ENCODE measurements at regions not wholly inside any gene's neighbourhood (a gene's known extent, or its start where the extent isn't known, plus 50 kb on each side); places are given as distances from the start of the nearest gene placed in this dataset.

- Mint-ChIP-seq H3K27me3 (no peaks in the 10 kb centered on the region), H3K36me3 (ENCODE audit: insufficient read depth) (no peaks in the 10 kb centered on the region), H3K4me1 (no peaks in the 10 kb centered on the region), H3K27ac (ENCODE audit: low read depth) (no peak overlapping the region), H3K9me3 (peaks cover 20% of the 10 kb centered on the region), H3K4me3 (no peak overlapping the region)
- DNase-seq (ENCODE audit: low spot score in 2 of 2) (no peak), ATAC-seq (replicated peaks; ENCODE audit: extremely low read depth, poor library complexity, severe bottlenecking) (no peak)
Measured at GRCh38 chr10:109529258-109529657, 394.1 kb downstream of the XPNPEP1 start.

GRCh38 chr10:109517748-109518147 is 405.6 kb downstream of the XPNPEP1 start:
- Mint-ChIP-seq H3K9me3 (peaks cover 13% of the 10 kb centered on the region), H3K4me1 (no peaks in the 10 kb centered on the region), H3K36me3 (ENCODE audit: insufficient read depth) (no peaks in the 10 kb centered on the region), H3K27ac (ENCODE audit: low read depth) (no peak overlapping the region), H3K4me3 (no peak overlapping the region), H3K27me3 (no peaks in the 10 kb centered on the region)
- no peak for ATAC-seq (replicated peaks; ENCODE audit: extremely low read depth, poor library complexity, severe bottlenecking)
- no peak for DNase-seq (ENCODE audit: low spot score in 2 of 2)

GRCh38 chr10:109504401-109504800 is 418.9 kb downstream of the XPNPEP1 start:
- Mint-ChIP-seq H3K4me1 (no peaks in the 10 kb centered on the region), H3K4me3 (no peak overlapping the region), H3K36me3 (ENCODE audit: insufficient read depth) (no peaks in the 10 kb centered on the region), H3K27ac (ENCODE audit: low read depth) (no peak overlapping the region), H3K9me3 (no peaks in the 10 kb centered on the region), H3K27me3 (no peaks in the 10 kb centered on the region)
- ATAC-seq (replicated peaks; ENCODE audit: extremely low read depth, poor library complexity, severe bottlenecking) = no peak
- no peak for DNase-seq (ENCODE audit: low spot score in 2 of 2)

- H3K27ac Mint-ChIP-seq (ENCODE audit: low read depth) = no peak overlapping the region
- no peaks in the 10 kb centered on the region for H3K27me3 Mint-ChIP-seq
- no peaks in the 10 kb centered on the region for H3K36me3 Mint-ChIP-seq (ENCODE audit: insufficient read depth)
- no peaks in the 10 kb centered on the region for H3K4me1 Mint-ChIP-seq
- no peak overlapping the region for H3K4me3 Mint-ChIP-seq
- ATAC-seq (replicated peaks; ENCODE audit: extremely low read depth, poor library complexity, severe bottlenecking) (no peak), DNase-seq (ENCODE audit: low spot score in 2 of 2) (no peak)
- H3K9me3 Mint-ChIP-seq = peaks cover 9% of the 10 kb centered on the region
Measured at GRCh38 chr10:109487691-109488090, 435.6 kb downstream of the XPNPEP1 start.

- H3K27me3 Mint-ChIP-seq = no peaks in the 10 kb centered on the region
- H3K4me1 Mint-ChIP-seq = no peaks in the 10 kb centered on the region
- H3K4me3 Mint-ChIP-seq = no peak overlapping the region
- DNase-seq (ENCODE audit: low spot score in 2 of 2) (no peak), ATAC-seq (replicated peaks; ENCODE audit: extremely low read depth, poor library complexity, severe bottlenecking) (no peak)
- H3K9me3 Mint-ChIP-seq = peaks cover 10% of the 10 kb centered on the region
- peaks cover 2% of the 10 kb centered on the region for H3K36me3 Mint-ChIP-seq (ENCODE audit: insufficient read depth)
- H3K27ac Mint-ChIP-seq (ENCODE audit: low read depth) = no peak overlapping the region
Measured at GRCh38 chr10:109480836-109481235, 442.5 kb downstream of the XPNPEP1 start.

- Mint-ChIP-seq H3K27me3 (no peaks in the 10 kb centered on the region), H3K4me3 (no peak overlapping the region), H3K9me3 (peaks cover 18% of the 10 kb centered on the region), H3K36me3 (ENCODE audit: insufficient read depth) (peaks cover 2% of the 10 kb centered on the region), H3K27ac (ENCODE audit: low read depth) (no peak overlapping the region), H3K4me1 (no peaks in the 10 kb centered on the region)
- no peak for ATAC-seq (replicated peaks; ENCODE audit: extremely low read depth, poor library complexity, severe bottlenecking)
- no peak for DNase-seq (ENCODE audit: low spot score in 2 of 2)
Measured at GRCh38 chr10:109475711-109476421, 447.4 kb downstream of the XPNPEP1 start.

GRCh38 chr10:109474812-109475211 is 448.5 kb downstream of the XPNPEP1 start:
- Mint-ChIP-seq H3K9me3 (peaks cover 15% of the 10 kb centered on the region), H3K27me3 (no peaks in the 10 kb centered on the region), H3K27ac (ENCODE audit: low read depth) (no peak overlapping the region), H3K4me1 (no peaks in the 10 kb centered on the region), H3K36me3 (ENCODE audit: insufficient read depth) (peaks cover 2% of the 10 kb centered on the region), H3K4me3 (no peak overlapping the region)
- DNase-seq (ENCODE audit: low spot score in 2 of 2) (no peak), ATAC-seq (replicated peaks; ENCODE audit: extremely low read depth, poor library complexity, severe bottlenecking) (no peak)

- H3K27me3 Mint-ChIP-seq = no peaks in the 10 kb centered on the region
- no peaks in the 10 kb centered on the region for H3K4me1 Mint-ChIP-seq
- H3K36me3 Mint-ChIP-seq (ENCODE audit: insufficient read depth) = peaks cover 2% of the 10 kb centered on the region
- H3K4me3 Mint-ChIP-seq = no peak overlapping the region
- H3K27ac Mint-ChIP-seq (ENCODE audit: low read depth) = no peak overlapping the region
- no peak for ATAC-seq (replicated peaks; ENCODE audit: extremely low read depth, poor library complexity, severe bottlenecking)
- DNase-seq (ENCODE audit: low spot score in 2 of 2) = no peak
- H3K9me3 Mint-ChIP-seq = peaks cover 18% of the 10 kb centered on the region
Measured at GRCh38 chr10:109474261-109474660, 449.1 kb downstream of the XPNPEP1 start.

GRCh38 chr10:109467551-109467950 is 455.8 kb downstream of the XPNPEP1 start:
- Mint-ChIP-seq H3K4me1 (no peaks in the 10 kb centered on the region), H3K27ac (ENCODE audit: low read depth) (no peak overlapping the region), H3K4me3 (no peak overlapping the region), H3K36me3 (ENCODE audit: insufficient read depth) (no peaks in the 10 kb centered on the region), H3K9me3 (peaks cover 16% of the 10 kb centered on the region), H3K27me3 (no peaks in the 10 kb centered on the region)
- DNase-seq (ENCODE audit: low spot score in 2 of 2) (no peak), ATAC-seq (replicated peaks; ENCODE audit: extremely low read depth, poor library complexity, severe bottlenecking) (no peak)

- Mint-ChIP-seq H3K27me3 (no peaks in the 10 kb centered on the region), H3K4me3 (no peak overlapping the region)
Measured at GRCh38 chr10:109464949-109465348, 458.4 kb downstream of the XPNPEP1 start.

GRCh38 chr10:109457302-109457638 is 466.0 kb downstream of the XPNPEP1 start:
- Mint-ChIP-seq H3K27me3 (no peaks in the 10 kb centered on the region), H3K27ac (ENCODE audit: low read depth) (no peak overlapping the region), H3K36me3 (ENCODE audit: insufficient read depth) (no peaks in the 10 kb centered on the region), H3K4me1 (no peaks in the 10 kb centered on the region), H3K9me3 (peaks cover 15% of the 10 kb centered on the region), H3K4me3 (no peak overlapping the region)
- ATAC-seq (replicated peaks; ENCODE audit: extremely low read depth, poor library complexity, severe bottlenecking) (no peak), DNase-seq (ENCODE audit: low spot score in 2 of 2) (no peak)

More at GRCh38 chr10:109464949-109465348, 458.4 kb downstream of the XPNPEP1 start:
- H3K4me1 Mint-ChIP-seq = no peaks in the 10 kb centered on the region
- H3K9me3 Mint-ChIP-seq = peaks cover 12% of the 10 kb centered on the region
- no peak for DNase-seq (ENCODE audit: low spot score in 2 of 2)
- no peaks in the 10 kb centered on the region for H3K36me3 Mint-ChIP-seq (ENCODE audit: insufficient read depth)
- ATAC-seq (replicated peaks; ENCODE audit: extremely low read depth, poor library complexity, severe bottlenecking) = no peak
- no peak overlapping the region for H3K27ac Mint-ChIP-seq (ENCODE audit: low read depth)

- H3K27ac Mint-ChIP-seq (ENCODE audit: low read depth) = no peak overlapping the region
- no peaks in the 10 kb centered on the region for H3K4me1 Mint-ChIP-seq
- no peaks in the 10 kb centered on the region for H3K36me3 Mint-ChIP-seq (ENCODE audit: insufficient read depth)
- no peak overlapping the region for H3K4me3 Mint-ChIP-seq
- DNase-seq (ENCODE audit: low spot score in 2 of 2) = no peak
- no peak for ATAC-seq (replicated peaks; ENCODE audit: extremely low read depth, poor library complexity, severe bottlenecking)
- peaks cover 15% of the 10 kb centered on the region for H3K9me3 Mint-ChIP-seq
- no peaks in the 10 kb centered on the region for H3K27me3 Mint-ChIP-seq
Measured at GRCh38 chr10:109456566-109457301, 466.6 kb downstream of the XPNPEP1 start.

- H3K9me3 Mint-ChIP-seq = peaks cover 6% of the 10 kb centered on the region
- ATAC-seq (replicated peaks; ENCODE audit: extremely low read depth, poor library complexity, severe bottlenecking) (no peak), DNase-seq (ENCODE audit: low spot score in 2 of 2) (no peak)
- H3K4me1 Mint-ChIP-seq = no peaks in the 10 kb centered on the region
- H3K4me3 Mint-ChIP-seq = no peak overlapping the region
- no peaks in the 10 kb centered on the region for H3K36me3 Mint-ChIP-seq (ENCODE audit: insufficient read depth)
- no peak overlapping the region for H3K27ac Mint-ChIP-seq (ENCODE audit: low read depth)
- H3K27me3 Mint-ChIP-seq = no peaks in the 10 kb centered on the region
Measured at GRCh38 chr10:109454691-109455090, 468.6 kb downstream of the XPNPEP1 start.

All from central memory CD8-positive, alpha-beta T cell (primary cell).